ENCODE measurements at regions not wholly inside any gene's neighbourhood (a gene's known extent, or its start where the extent isn't known, plus 50 kb on each side); places are given as distances from the start of the nearest gene placed in this dataset.
"Not testable (repeated sequence)": the region's sequence is repeated elsewhere in the genome, so short reads cannot be mapped to it uniquely, and the experiment has no call there.

GRCh38 chr2:35820391-35820790 lies 535.2 kb upstream of the CRIM1 start:
- Histone ChIP-seq H3K36me3 (ENCODE audit: control insufficient read depth in 4 of 4, insufficient read depth in 4 of 4, low read length in 3 of 4) (no peaks in the 10 kb centered on the region), H3K4me3 (ENCODE audit: control insufficient read depth in 1 of 7, extremely low read depth in 1 of 7, insufficient read depth in 4 of 7, low read depth in 2 of 7, low read length in 6 of 7) (no peak overlapping the region), H3K9me3 (ENCODE audit: control extremely low read depth in 1 of 5, control insufficient read depth in 4 of 5, insufficient read depth in 2 of 5, low read depth in 1 of 5, low read length in 4 of 5) (no peaks in the 10 kb centered on the region), H3K27ac (ENCODE audit: insufficient read depth in 1 of 2, low read depth in 1 of 2, low read length in 2 of 2, poor library complexity in 1 of 2, severe bottlenecking in 2 of 2) (no peak overlapping the region), H3K4me1 (ENCODE audit: control extremely low read depth in 1 of 4, control insufficient read depth in 4 of 4, insufficient read depth in 4 of 4, low read length in 3 of 4) (no peaks in the 10 kb centered on the region), H3K27me3 (replicated peaks in 2 of 5; ENCODE audit: control insufficient read depth in 4 of 5, insufficient read depth in 5 of 5, low read length in 4 of 5) (peaks cover 0 to 3% (median 0%) of the 10 kb centered on the region in 5 experiments)
- ChIA-PET CTCF (no interaction called here), POLR2A (no interaction called here)
- WGBS (ENCODE audit: insufficient coverage) = no CpG with 5 or more reads among the region's 2 CpGs
- DNase-seq = no peak

GRCh38 chr2:35819033-35819432 lies 536.5 kb upstream of the CRIM1 start:
- CTCF ChIA-PET = no interaction called here
- H3K27ac ChIP-seq (ENCODE audit: insufficient read depth in 1 of 2, low read depth in 1 of 2, low read length in 2 of 2, poor library complexity in 1 of 2, severe bottlenecking in 2 of 2) = no peak overlapping the region
- no peaks in the 10 kb centered on the region for H3K9me3 ChIP-seq (ENCODE audit: control extremely low read depth in 1 of 5, control insufficient read depth in 4 of 5, insufficient read depth in 2 of 5, low read depth in 1 of 5, low read length in 4 of 5)
- 100% methylated on average over 1 of the region's 2 CpGs for WGBS (ENCODE audit: insufficient coverage)
- POLR2A ChIA-PET = no interaction called here
- no peaks in the 10 kb centered on the region for H3K36me3 ChIP-seq (ENCODE audit: control insufficient read depth in 4 of 4, insufficient read depth in 4 of 4, low read length in 3 of 4)
- peaks cover 0 to 3% (median 0%) of the 10 kb centered on the region in 5 experiments for H3K27me3 ChIP-seq (replicated peaks in 2 of 5; ENCODE audit: control insufficient read depth in 4 of 5, insufficient read depth in 5 of 5, low read length in 4 of 5)
- no peak for DNase-seq
- H3K4me3 ChIP-seq (ENCODE audit: control insufficient read depth in 1 of 7, extremely low read depth in 1 of 7, insufficient read depth in 4 of 7, low read depth in 2 of 7, low read length in 6 of 7) = no peak overlapping the region
- H3K4me1 ChIP-seq (ENCODE audit: control extremely low read depth in 1 of 4, control insufficient read depth in 4 of 4, insufficient read depth in 4 of 4, low read length in 3 of 4) = no peaks in the 10 kb centered on the region

GRCh38 chr2:35818359-35818758 lies 537.2 kb upstream of the CRIM1 start:
- POLR2A ChIA-PET; H3K4me3 ChIP-seq (ENCODE audit: control insufficient read depth in 1 of 7, extremely low read depth in 1 of 7, insufficient read depth in 4 of 7, low read depth in 2 of 7, low read length in 6 of 7); H3K27me3 ChIP-seq (replicated peaks in 2 of 5; ENCODE audit: control insufficient read depth in 4 of 5, insufficient read depth in 5 of 5, low read length in 4 of 5); H3K36me3 ChIP-seq (ENCODE audit: control insufficient read depth in 4 of 4, insufficient read depth in 4 of 4, low read length in 3 of 4); CTCF ChIA-PET; H3K27ac ChIP-seq (ENCODE audit: insufficient read depth in 1 of 2, low read depth in 1 of 2, low read length in 2 of 2, poor library complexity in 1 of 2, severe bottlenecking in 2 of 2); H3K4me1 ChIP-seq (ENCODE audit: control extremely low read depth in 1 of 4, control insufficient read depth in 4 of 4, insufficient read depth in 4 of 4, low read length in 3 of 4); H3K9me3 ChIP-seq (ENCODE audit: control extremely low read depth in 1 of 5, control insufficient read depth in 4 of 5, insufficient read depth in 2 of 5, low read depth in 1 of 5, low read length in 4 of 5); DNase-seq: not testable (repeated sequence)
- WGBS (ENCODE audit: insufficient coverage) = no CpG with 5 or more reads among the region's 2 CpGs

- DNase-seq; H3K27me3 ChIP-seq (replicated peaks in 2 of 5; ENCODE audit: control insufficient read depth in 4 of 5, insufficient read depth in 5 of 5, low read length in 4 of 5); CTCF ChIA-PET; H3K9me3 ChIP-seq (ENCODE audit: control extremely low read depth in 1 of 5, control insufficient read depth in 4 of 5, insufficient read depth in 2 of 5, low read depth in 1 of 5, low read length in 4 of 5); POLR2A ChIA-PET; H3K4me1 ChIP-seq (ENCODE audit: control extremely low read depth in 1 of 4, control insufficient read depth in 4 of 4, insufficient read depth in 4 of 4, low read length in 3 of 4); H3K4me3 ChIP-seq (ENCODE audit: control insufficient read depth in 1 of 7, extremely low read depth in 1 of 7, insufficient read depth in 4 of 7, low read depth in 2 of 7, low read length in 6 of 7); H3K36me3 ChIP-seq (ENCODE audit: control insufficient read depth in 4 of 4, insufficient read depth in 4 of 4, low read length in 3 of 4); H3K27ac ChIP-seq (ENCODE audit: insufficient read depth in 1 of 2, low read depth in 1 of 2, low read length in 2 of 2, poor library complexity in 1 of 2, severe bottlenecking in 2 of 2): not testable (repeated sequence)
- WGBS (ENCODE audit: insufficient coverage) = 81% methylated on average over 3 of the region's 7 CpGs
These were observed 541.0 kb upstream of the CRIM1 start for GRCh38 chr2:35814597-35814996.

- no peak for DNase-seq
- ChIA-PET CTCF (no interaction called here), POLR2A (no interaction called here)
These were observed 552.5 kb upstream of the CRIM1 start for GRCh38 chr2:35803126-35803525.

GRCh38 chr2:35794796-35795450 lies 560.7 kb upstream of the CRIM1 start:
- no peaks in the 10 kb centered on the region for H3K36me3 ChIP-seq (ENCODE audit: control insufficient read depth in 4 of 4, insufficient read depth in 4 of 4, low read length in 3 of 4)
- DNase-seq = no peak
- H3K4me1 ChIP-seq (ENCODE audit: control extremely low read depth in 1 of 4, control insufficient read depth in 4 of 4, insufficient read depth in 4 of 4, low read length in 3 of 4) = no peaks in the 10 kb centered on the region
- H3K4me3 ChIP-seq (ENCODE audit: control insufficient read depth in 1 of 7, extremely low read depth in 1 of 7, insufficient read depth in 4 of 7, low read depth in 2 of 7, low read length in 6 of 7) = no peak overlapping the region
- no peak overlapping the region for H3K27ac ChIP-seq (ENCODE audit: insufficient read depth in 1 of 2, low read depth in 1 of 2, low read length in 2 of 2, poor library complexity in 1 of 2, severe bottlenecking in 2 of 2)
- 88% methylated on average over 6 of the region's 6 CpGs for WGBS (ENCODE audit: insufficient coverage)
- ChIA-PET POLR2A (no interaction called here), CTCF (no interaction called here)
- no peaks in the 10 kb centered on the region for H3K9me3 ChIP-seq (ENCODE audit: control extremely low read depth in 1 of 5, control insufficient read depth in 4 of 5, insufficient read depth in 2 of 5, low read depth in 1 of 5, low read length in 4 of 5)
- peaks cover 0 to 2% (median 0%) of the 10 kb centered on the region in 5 experiments for H3K27me3 ChIP-seq (replicated peaks in 2 of 5; ENCODE audit: control insufficient read depth in 4 of 5, insufficient read depth in 5 of 5, low read length in 4 of 5)

More at GRCh38 chr2:35803126-35803525, 552.5 kb upstream of the CRIM1 start:
- 89% methylated on average over 4 of the region's 4 CpGs for WGBS (ENCODE audit: insufficient coverage)
- no peaks in the 10 kb centered on the region for H3K27me3 ChIP-seq (replicated peaks in 2 of 5; ENCODE audit: control insufficient read depth in 4 of 5, insufficient read depth in 5 of 5, low read length in 4 of 5)
- no peak overlapping the region for H3K4me3 ChIP-seq (ENCODE audit: control insufficient read depth in 1 of 7, extremely low read depth in 1 of 7, insufficient read depth in 4 of 7, low read depth in 2 of 7, low read length in 6 of 7)
- H3K36me3 ChIP-seq (ENCODE audit: control insufficient read depth in 4 of 4, insufficient read depth in 4 of 4, low read length in 3 of 4) = no peaks in the 10 kb centered on the region
- H3K27ac ChIP-seq (ENCODE audit: insufficient read depth in 1 of 2, low read depth in 1 of 2, low read length in 2 of 2, poor library complexity in 1 of 2, severe bottlenecking in 2 of 2) = no peak overlapping the region
- H3K4me1 ChIP-seq (ENCODE audit: control extremely low read depth in 1 of 4, control insufficient read depth in 4 of 4, insufficient read depth in 4 of 4, low read length in 3 of 4) = no peaks in the 10 kb centered on the region
- peaks cover 0 to 3% (median 1%) of the 10 kb centered on the region in 5 experiments for H3K9me3 ChIP-seq (ENCODE audit: control extremely low read depth in 1 of 5, control insufficient read depth in 4 of 5, insufficient read depth in 2 of 5, low read depth in 1 of 5, low read length in 4 of 5)

- CTCF ChIA-PET = no interaction called here
- peaks cover 0 to 6% (median 0%) of the 10 kb centered on the region in 5 experiments for H3K9me3 ChIP-seq (ENCODE audit: control extremely low read depth in 1 of 5, control insufficient read depth in 4 of 5, insufficient read depth in 2 of 5, low read depth in 1 of 5, low read length in 4 of 5)
These were observed 565.3 kb upstream of the CRIM1 start for GRCh38 chr2:35790292-35790691.

More at GRCh38 chr2:35790292-35790691, 565.3 kb upstream of the CRIM1 start:
- DNase-seq = no peak
- no peaks in the 10 kb centered on the region for H3K4me1 ChIP-seq (ENCODE audit: control extremely low read depth in 1 of 4, control insufficient read depth in 4 of 4, insufficient read depth in 4 of 4, low read length in 3 of 4)
- WGBS (ENCODE audit: insufficient coverage) = 72% methylated on average over 4 of the region's 5 CpGs
- H3K36me3 ChIP-seq (ENCODE audit: control insufficient read depth in 4 of 4, insufficient read depth in 4 of 4, low read length in 3 of 4) = no peaks in the 10 kb centered on the region
- H3K27me3 ChIP-seq (replicated peaks in 2 of 5; ENCODE audit: control insufficient read depth in 4 of 5, insufficient read depth in 5 of 5, low read length in 4 of 5) = no peaks in the 10 kb centered on the region
- no peak overlapping the region for H3K4me3 ChIP-seq (ENCODE audit: control insufficient read depth in 1 of 7, extremely low read depth in 1 of 7, insufficient read depth in 4 of 7, low read depth in 2 of 7, low read length in 6 of 7)
- no peak overlapping the region for H3K27ac ChIP-seq (ENCODE audit: insufficient read depth in 1 of 2, low read depth in 1 of 2, low read length in 2 of 2, poor library complexity in 1 of 2, severe bottlenecking in 2 of 2)
- POLR2A ChIA-PET = no interaction called here

All from common myeloid progenitor, CD34-positive (primary cell).